Ishikawa (cell line): ENCODE measurements at regions not wholly inside any gene's neighbourhood (a gene's known extent, or its start where the extent isn't known, plus 50 kb on each side); places are given as distances from the start of the nearest gene placed in this dataset.

Experiments
- CEBPB ChIP-seq: IDR thresholded peaks from 2 replicates; pipeline ENCODE4 v1.6.1; 2012
- CREB1 ChIP-seq: IDR thresholded peaks from 2 replicates; pipeline ENCODE4 v1.6.1; 2012; ENCODE audit warnings: low read depth
- EGR1 ChIP-seq: IDR thresholded peaks from 2 replicates; pipeline ENCODE4 v1.6.1; 2012
- EP300 ChIP-seq: IDR thresholded peaks from 2 replicates; pipeline ENCODE4 v1.6.1; 2012; ENCODE audit warnings: borderline replicate concordance
- RAD21 ChIP-seq: IDR thresholded peaks from 2 replicates; pipeline ENCODE4 v1.6.1; 2012; ENCODE audit warnings: low read depth
- REST ChIP-seq: IDR thresholded peaks from 2 replicates; pipeline ENCODE4 v1.6.1; 2012; ENCODE audit warnings: low read depth, mild to moderate bottlenecking
- TAF1 ChIP-seq: IDR thresholded peaks from 2 replicates; pipeline ENCODE4 v1.6.1; 2012; ENCODE audit warnings: low read depth, mild to moderate bottlenecking
- YY1 ChIP-seq: IDR thresholded peaks from 2 replicates; pipeline ENCODE4 v1.6.1; 2012; ENCODE audit warnings: low read depth
- ZBTB7A ChIP-seq: IDR thresholded peaks from 2 replicates; pipeline ENCODE4 v1.6.1; 2012; ENCODE audit warnings: low read depth
- TF ChIP-seq, protein P1 (sequence below): IDR thresholded peaks from 2 replicates; pipeline ENCODE4 v1.6.1; 2012

DNA sequence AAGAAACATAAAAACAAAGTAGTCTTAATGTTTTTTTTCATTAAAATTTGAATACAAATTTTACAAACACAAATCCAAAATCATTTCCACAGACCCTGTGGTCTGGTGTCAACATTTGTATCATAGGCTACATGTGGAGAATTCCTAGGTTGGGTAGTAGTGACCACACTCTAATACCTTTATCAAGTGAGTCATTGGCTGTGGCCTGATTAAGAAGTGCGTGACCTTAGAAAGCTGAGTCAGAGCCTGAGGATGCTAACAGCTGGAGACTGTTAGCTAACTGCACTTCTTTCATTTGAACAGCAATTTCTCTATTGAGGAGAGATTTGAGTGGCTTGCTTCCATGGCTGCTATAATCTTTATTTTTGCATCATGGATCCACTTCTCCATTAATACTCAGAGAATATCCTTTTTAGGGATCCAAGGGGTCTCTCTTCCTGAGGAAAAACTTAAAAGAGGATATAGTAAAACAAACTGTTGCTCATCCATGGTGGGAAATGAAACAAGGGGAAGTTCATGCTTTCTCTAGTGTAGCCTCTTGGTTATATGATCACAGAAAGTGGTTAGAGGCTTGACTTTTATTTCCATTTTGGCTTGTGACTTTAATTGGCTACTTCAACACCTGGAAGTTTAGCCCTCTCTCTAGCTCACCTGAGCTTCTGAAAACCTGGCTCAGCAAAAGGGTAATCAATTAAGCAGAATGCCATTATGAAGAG lies 335.8 kb downstream of the PABPC4L start:
- TF ChIP-seq YY1 (no peak), CEBPB (no peak), CREB1 (no peak), REST (no peak), EGR1 (no peak), RAD21 (no peak), ZBTB7A (no peak), TAF1 (no peak), EP300 (no peak)
- TF ChIP-seq, protein P1, sequence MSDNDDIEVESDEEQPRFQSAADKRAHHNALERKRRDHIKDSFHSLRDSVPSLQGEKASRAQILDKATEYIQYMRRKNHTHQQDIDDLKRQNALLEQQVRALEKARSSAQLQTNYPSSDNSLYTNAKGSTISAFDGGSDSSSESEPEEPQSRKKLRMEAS, result no peak
